Mammary epithelial cell (primary cell): ENCODE measurements at regions not wholly inside any gene's neighbourhood (a gene's known extent, or its start where the extent isn't known, plus 50 kb on each side); places are given as distances from the start of the nearest gene placed in this dataset.
"Not testable (repeated sequence)": the region's sequence is repeated elsewhere in the genome, so short reads cannot be mapped to it uniquely, and the experiment has no call there.

Source experiments
- CTCF ChIP-seq, 2 donors: IDR thresholded peaks in 1 of 2; conservative IDR thresholded peaks in 1 of 2; 2 replicates each; pipeline ENCODE4 v1.5.1; 2011 to 2012; ENCODE audit warnings: inconsistent platforms in 2 of 2, low read length in 2 of 2, mild to moderate bottlenecking in 2 of 2, control low read depth in 1 of 2, low read depth in 1 of 2; ENCODE audit not compliant: insufficient read depth in 1 of 2; ENCODE audit errors: extremely low read depth in 1 of 2
- EZH2 ChIP-seq: IDR thresholded peaks from 2 replicates; pipeline ENCODE4 v1.6.1; 2012; ENCODE audit warnings: low read length, inconsistent platforms, borderline replicate concordance

GRCh38 chr11:50330723-50331122, 298.0 kb downstream of the OR4C45 start:
- not testable (repeated sequence) for TF ChIP-seq CTCF (conservative IDR thresholded peaks at IDR 0.05 in 1 of 2, IDR thresholded peaks at IDR 0.05 in 1 of 2; ENCODE audit: extremely low read depth in 1 of 2, insufficient read depth in 1 of 2, low read depth in 1 of 2, low read length in 2 of 2); EZH2
